ENCODE measurements at regions not wholly inside any gene's neighbourhood (a gene's known extent, or its start where the extent isn't known, plus 50 kb on each side); places are given as distances from the start of the nearest gene placed in this dataset.

GRCh38 chr17:27233776-27234175 lies 60.1 kb upstream of the WSB1 start:
- Histone ChIP-seq H3K9me3 (no peaks in the 10 kb centered on the region), H3K36me3 (no peaks in the 10 kb centered on the region), H3K4me1 (no peaks in the 10 kb centered on the region), H3K27me3 (no peaks in the 10 kb centered on the region), H3K27ac (no peak overlapping the region), H3K4me3 (no peak overlapping the region)
- no peak for DNase-seq (ENCODE audit: extremely low spot score in 2 of 2)
- TF ChIP-seq POLR2AphosphoS5 (IDR thresholded peaks at IDR 0.05; ENCODE audit: insufficient read depth in 1 of 2, low read depth in 1 of 2) (no peak), POLR2A (IDR thresholded peaks at IDR 0.05) (no peak), CTCF (IDR thresholded peaks at IDR 0.05) (no peak)
- intact Hi-C loops (cut with DNase I) = no loop called here

GRCh38 chr17:27236717-27237315 lies 57.1 kb upstream of the WSB1 start:
- no peak overlapping the region for H3K27ac ChIP-seq
- peaks cover 10% of the 10 kb centered on the region for H3K4me1 ChIP-seq
- no peak overlapping the region for H3K4me3 ChIP-seq
- H3K9me3 ChIP-seq = no peaks in the 10 kb centered on the region
- no peak for DNase-seq (ENCODE audit: extremely low spot score in 2 of 2)
- no peaks in the 10 kb centered on the region for H3K36me3 ChIP-seq
- no peaks in the 10 kb centered on the region for H3K27me3 ChIP-seq
- intact Hi-C loops (cut with DNase I) = loop anchor here (5.0 kb wide), 1 partner anchor 365 kb away; no protein-coding TSS in a partner anchor
- TF ChIP-seq POLR2A (IDR thresholded peaks at IDR 0.05) (no peak), POLR2AphosphoS5 (IDR thresholded peaks at IDR 0.05; ENCODE audit: insufficient read depth in 1 of 2, low read depth in 1 of 2) (peak in 1 of 2 donors; percentile 84), CTCF (IDR thresholded peaks at IDR 0.05) (peak; percentile 67 to 96 (median 90))

DNA sequence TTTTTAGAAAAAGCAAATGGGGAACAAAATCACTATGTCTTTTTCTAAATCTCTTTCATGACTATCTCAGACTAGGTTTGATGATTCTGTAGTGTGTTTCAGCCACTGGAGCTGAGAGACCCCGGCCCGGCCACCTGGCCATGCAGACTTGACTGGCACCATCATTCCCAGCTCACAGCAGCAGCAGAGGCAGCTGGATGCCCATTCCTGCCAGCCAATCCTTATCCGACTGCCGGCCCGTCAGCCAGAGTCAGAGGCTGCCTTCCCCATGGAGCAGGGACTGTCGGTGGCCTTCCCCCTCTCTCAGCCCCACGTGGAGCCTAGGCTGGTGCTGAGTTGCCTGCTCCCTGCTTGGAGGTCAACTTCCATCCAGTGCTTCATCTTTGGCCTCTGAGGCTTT lies 56.0 kb upstream of the WSB1 start:
- H3K9me3 ChIP-seq = no peaks in the 10 kb centered on the region
- no peaks in the 10 kb centered on the region for H3K36me3 ChIP-seq
- TF ChIP-seq POLR2A (IDR thresholded peaks at IDR 0.05) = no peak
- TF ChIP-seq POLR2AphosphoS5 (IDR thresholded peaks at IDR 0.05; ENCODE audit: insufficient read depth in 1 of 2, low read depth in 1 of 2) = no peak
- TF ChIP-seq CTCF (IDR thresholded peaks at IDR 0.05) = no peak
- no peak overlapping the region for H3K4me3 ChIP-seq
- H3K27ac ChIP-seq = no peak overlapping the region
- DNase-seq (ENCODE audit: extremely low spot score in 2 of 2) = no peak
- intact Hi-C loops (cut with DNase I) = loop anchor here (5.0 kb wide), 1 partner anchor 364 kb away; no protein-coding TSS in a partner anchor
- H3K27me3 ChIP-seq = no peaks in the 10 kb centered on the region
- peaks cover 20% of the 10 kb centered on the region for H3K4me1 ChIP-seq

DNA sequence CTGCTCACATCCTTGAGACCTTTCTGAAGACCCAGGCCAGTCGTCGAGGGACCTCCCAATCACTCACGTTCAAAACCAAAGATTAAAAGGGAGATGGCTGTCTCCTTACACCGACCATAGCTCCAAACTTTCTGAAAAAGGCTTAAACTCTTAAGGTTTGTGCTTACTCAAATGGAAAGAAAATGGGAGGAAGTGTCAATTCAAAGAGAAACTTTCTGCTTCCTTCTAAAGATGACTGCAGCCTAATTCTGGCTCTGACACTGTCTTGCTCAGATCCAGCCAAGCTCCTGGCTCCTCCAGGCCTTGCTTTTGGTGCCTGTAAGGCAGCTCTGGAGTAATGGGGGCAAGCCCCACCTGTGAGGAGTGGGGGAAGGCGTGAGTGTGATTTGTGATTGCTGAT lies 54.9 kb upstream of the WSB1 start:
- no peak for DNase-seq (ENCODE audit: extremely low spot score in 2 of 2)
- H3K9me3 ChIP-seq = no peaks in the 10 kb centered on the region
- no peak overlapping the region for H3K4me3 ChIP-seq
- peaks cover 25% of the 10 kb centered on the region for H3K4me1 ChIP-seq
- no peak overlapping the region for H3K27ac ChIP-seq
- no peaks in the 10 kb centered on the region for H3K27me3 ChIP-seq
- TF ChIP-seq POLR2A (IDR thresholded peaks at IDR 0.05) (no peak), POLR2AphosphoS5 (IDR thresholded peaks at IDR 0.05; ENCODE audit: insufficient read depth in 1 of 2, low read depth in 1 of 2) (no peak), CTCF (IDR thresholded peaks at IDR 0.05) (no peak)
- intact Hi-C loops (cut with DNase I) = loop anchor here (5.0 kb wide), 1 partner anchor 363 kb away; no protein-coding TSS in a partner anchor
- no peaks in the 10 kb centered on the region for H3K36me3 ChIP-seq

DNA sequence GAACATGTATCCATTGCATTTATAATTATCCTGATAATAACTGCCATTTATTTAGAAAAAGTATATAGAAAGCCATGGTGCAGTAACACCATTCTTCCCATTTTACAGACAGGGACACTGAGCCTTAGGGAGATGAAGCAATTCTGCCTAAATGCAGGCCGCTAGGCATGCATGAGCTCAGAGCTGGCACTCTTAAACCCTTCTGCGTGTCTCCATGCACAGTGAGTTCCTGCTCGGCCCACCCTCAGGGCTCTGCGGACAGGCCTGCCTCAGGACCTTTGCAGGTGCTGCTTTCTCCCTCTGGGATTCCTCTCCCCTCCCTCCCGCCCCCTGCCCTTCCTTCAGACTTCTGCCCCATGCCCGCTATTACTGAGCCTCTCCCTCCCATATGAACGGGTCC lies 54.3 kb upstream of the WSB1 start:
- Histone ChIP-seq H3K4me1 (peaks cover 31% of the 10 kb centered on the region), H3K36me3 (no peaks in the 10 kb centered on the region), H3K4me3 (no peak overlapping the region), H3K9me3 (no peaks in the 10 kb centered on the region), H3K27me3 (no peaks in the 10 kb centered on the region), H3K27ac (peak overlapping the region; percentile 22)
- intact Hi-C loops (cut with DNase I) = loop anchor here (5.0 kb wide), 1 partner anchor 363 kb away; no protein-coding TSS in a partner anchor
- no peak for DNase-seq (ENCODE audit: extremely low spot score in 2 of 2)
- TF ChIP-seq CTCF (IDR thresholded peaks at IDR 0.05) = no peak
- no peak for TF ChIP-seq POLR2A (IDR thresholded peaks at IDR 0.05)
- TF ChIP-seq POLR2AphosphoS5 (IDR thresholded peaks at IDR 0.05; ENCODE audit: insufficient read depth in 1 of 2, low read depth in 1 of 2) = no peak

All from vagina (tissue), 2 donors.